GM12892 (cell line): ENCODE measurements at regions not wholly inside any gene's neighbourhood (a gene's known extent, or its start where the extent isn't known, plus 50 kb on each side); places are given as distances from the start of the nearest gene placed in this dataset.

ENCODE experiments used
- POLR2A ChIP-seq: IDR thresholded peaks from 2 replicates; pipeline ENCODE4 v1.6.1; 2011; ENCODE audit warnings: low read depth, low read length, control low read depth
- POLR2AphosphoS5 ChIP-seq: IDR thresholded peaks from 2 replicates; pipeline ENCODE4 v1.6.1; 2011; ENCODE audit warnings: low read depth, low read length, control low read depth
- TAF1 ChIP-seq: IDR thresholded peaks from 2 replicates; pipeline ENCODE4 v1.6.1; 2011; ENCODE audit warnings: low read depth, mild to moderate bottlenecking, control low read depth, low read length, borderline replicate concordance

DNA sequence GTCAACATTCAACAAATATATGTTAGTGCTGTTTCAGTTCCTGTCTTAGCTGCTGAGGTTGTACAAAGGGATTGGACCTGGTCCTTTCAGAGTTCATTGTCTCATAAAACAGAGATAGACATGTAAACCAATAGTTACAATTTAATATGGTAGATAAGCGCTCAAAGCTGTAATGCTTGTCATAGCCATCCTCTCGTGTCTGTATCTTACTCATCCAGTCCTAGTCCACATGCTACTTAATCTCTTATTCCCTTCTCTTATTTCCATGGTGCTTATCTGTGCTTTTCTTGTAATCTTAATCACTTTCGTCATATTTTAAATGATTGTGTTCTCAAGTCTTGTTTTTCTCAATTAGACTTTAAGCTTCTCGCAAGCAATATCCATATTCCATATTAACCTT is 185.2 kb upstream of the OBI1 start:
- TF ChIP-seq POLR2AphosphoS5 (no peak), TAF1 (no peak), POLR2A (no peak)
